GM19395 (cell line): ENCODE measurements at regions not wholly inside any gene's neighbourhood (a gene's known extent, or its start where the extent isn't known, plus 50 kb on each side); places are given as distances from the start of the nearest gene placed in this dataset.
"Not testable (repeated sequence)": the region's sequence is repeated elsewhere in the genome, so short reads cannot be mapped to it uniquely, and the experiment has no call there.

Experiments
- ATAC-seq: cut with Tn5 transposase; IDR thresholded peaks from one replicate; pipeline ENCODE4 v1.9.1; 2021; ENCODE audit warnings: mild to moderate bottlenecking, moderate library complexity; ENCODE audit not compliant: unreplicated experiment

DNA sequence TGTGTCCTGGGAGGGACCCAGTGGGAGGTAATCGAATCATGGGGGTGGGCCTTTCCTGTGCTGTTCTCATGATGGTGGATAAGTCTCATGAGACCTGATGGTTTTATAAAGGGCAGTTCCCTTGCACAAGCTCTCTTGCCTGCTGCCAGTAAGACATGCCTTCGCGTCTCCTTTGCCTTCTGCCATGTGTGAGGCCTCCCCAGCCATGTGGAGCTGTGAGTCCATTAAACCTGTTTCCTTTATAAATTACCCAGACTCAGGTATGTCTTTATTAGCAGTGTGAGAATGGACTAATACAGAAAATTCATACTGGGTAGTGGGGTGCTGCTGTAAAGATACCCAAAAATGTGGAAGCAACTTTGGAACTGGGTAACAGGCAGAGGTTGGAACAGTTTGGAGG lies 300.0 kb upstream of the ZFP42 start:
- ATAC-seq, result not testable (repeated sequence)

DNA sequence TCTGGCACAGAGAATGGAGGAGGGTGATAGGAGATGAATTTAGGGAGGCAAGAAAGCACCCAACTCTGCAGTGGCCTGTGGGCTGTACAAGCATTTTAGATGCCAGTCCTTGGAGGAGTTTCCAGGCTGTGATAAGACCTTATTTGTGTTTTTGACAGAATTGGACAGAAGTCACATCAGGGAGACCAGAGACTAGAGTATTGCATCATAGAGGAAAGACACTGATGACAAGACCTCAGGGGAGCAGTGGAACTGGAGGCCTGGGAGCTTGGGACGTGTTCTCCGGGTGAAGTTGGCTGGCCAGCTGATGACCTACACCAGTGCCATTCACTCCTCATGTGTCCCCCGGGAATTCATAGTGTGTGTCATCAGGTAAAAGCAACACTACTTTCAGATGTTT lies 284.0 kb upstream of the ZFP42 start:
- no peak for ATAC-seq

DNA sequence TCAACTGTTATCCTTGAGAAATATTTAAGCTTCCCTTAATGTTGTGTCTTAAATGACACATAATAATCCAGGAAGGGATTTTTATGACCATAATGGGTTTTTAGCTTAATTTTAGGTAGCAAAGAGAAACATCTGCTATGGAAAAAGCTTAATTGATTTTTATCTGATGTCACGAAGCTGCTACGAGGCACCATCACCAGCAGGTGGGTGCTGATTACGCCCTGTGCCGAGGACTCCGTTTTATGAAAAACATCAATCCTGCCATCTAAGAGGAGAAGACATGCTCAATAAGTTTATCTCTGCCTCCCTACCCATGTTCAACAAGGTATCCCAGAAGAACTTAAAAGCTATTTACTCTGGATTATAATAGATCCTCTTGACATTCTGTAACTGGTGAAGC lies 280.6 kb upstream of the ZFP42 start:
- ATAC-seq, result no peak

DNA sequence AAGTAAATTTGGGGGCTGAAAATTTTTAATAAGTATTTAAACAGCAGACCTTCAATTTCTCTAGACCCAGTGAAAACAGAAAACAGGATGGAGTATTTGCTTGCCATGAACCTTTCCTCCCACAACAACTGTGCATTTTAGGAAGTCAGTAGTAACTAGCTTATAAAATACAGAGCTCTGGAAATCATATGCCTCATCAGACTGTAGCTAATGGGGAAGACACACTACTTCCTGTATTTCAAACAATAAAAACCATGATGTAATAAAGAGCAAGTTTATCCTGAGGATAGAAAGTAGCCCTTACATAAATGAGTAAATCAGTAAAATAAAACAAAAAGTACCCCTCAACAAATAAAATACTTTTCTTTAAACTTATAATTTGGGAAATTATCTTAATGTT lies 280.1 kb upstream of the ZFP42 start:
- no peak for ATAC-seq

DNA sequence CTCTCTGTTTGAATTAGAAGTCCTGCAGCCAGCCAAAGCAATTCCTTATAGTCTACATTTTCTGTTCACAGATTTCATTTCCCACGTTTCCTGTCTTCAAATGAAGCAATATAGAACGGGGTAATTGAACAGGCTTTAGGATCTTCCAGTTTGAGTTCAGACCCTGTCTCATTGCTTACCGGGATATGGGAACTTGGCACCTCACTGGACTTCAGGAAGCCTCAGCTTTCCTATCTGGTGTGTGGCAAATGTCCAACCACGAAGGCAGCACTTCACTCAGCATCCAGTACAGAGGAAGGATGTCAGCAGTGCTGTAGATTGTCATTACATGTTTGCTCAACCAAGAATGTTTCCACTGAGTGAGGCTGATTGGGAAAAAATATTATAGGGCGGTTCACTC lies 271.1 kb upstream of the ZFP42 start:
- ATAC-seq, result no peak

DNA sequence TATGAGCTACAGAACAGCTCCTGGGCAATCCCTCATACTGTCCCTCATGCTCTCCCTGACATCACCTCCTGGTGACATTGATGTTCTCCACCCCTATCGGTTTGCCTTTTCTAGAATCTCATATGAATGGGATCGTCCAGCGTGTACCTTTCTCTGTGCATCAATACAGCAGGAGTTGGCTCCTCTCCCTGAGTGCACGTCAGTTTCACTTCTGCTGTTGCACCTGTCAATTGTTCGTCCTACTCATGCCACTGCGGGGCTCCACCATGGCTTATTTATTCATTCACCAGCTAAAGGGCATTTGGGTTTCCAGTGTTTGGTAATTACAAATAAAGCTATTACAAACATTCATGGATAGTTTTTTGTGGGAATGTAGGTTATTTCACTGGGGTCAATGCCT lies 269.1 kb upstream of the ZFP42 start:
- no peak for ATAC-seq

DNA sequence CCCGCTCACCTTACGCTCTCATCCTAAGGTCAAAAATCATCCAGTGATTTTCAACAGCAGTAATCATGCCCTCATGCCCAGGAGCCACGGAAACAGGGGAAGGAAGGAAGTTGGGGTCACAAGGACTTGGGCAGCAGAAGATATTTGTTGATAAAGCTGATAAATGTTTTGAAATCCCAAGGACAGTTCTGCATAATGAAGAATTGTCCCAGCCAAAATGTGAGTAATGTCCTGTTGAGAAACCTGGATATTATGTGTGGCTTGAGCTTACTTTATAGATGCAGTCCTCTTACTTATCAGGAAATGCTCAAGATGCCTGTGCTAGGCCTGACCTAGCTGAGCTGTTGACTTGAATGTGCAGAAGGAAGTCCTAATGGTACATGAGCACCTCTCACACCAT lies 263.0 kb upstream of the ZFP42 start:
- ATAC-seq, result no peak

DNA sequence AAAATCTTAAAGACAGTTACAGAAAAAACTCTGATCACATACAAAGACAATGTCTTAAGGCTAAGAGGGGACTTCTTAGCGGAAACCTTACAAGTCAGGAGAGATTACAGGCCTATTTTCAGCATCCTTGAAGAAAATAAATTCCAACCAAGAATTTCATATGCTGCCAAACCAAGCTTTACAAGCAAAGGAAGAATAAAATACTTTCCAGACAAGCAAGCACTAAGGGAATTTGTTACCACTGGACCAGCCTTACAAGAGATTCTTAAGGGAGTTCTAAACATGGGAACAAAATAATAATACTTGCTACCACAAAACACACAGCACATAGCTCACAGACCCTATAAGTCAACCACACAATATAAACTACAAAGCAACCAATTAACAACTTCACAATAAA lies 255.8 kb upstream of the ZFP42 start:
- no peak for ATAC-seq

DNA sequence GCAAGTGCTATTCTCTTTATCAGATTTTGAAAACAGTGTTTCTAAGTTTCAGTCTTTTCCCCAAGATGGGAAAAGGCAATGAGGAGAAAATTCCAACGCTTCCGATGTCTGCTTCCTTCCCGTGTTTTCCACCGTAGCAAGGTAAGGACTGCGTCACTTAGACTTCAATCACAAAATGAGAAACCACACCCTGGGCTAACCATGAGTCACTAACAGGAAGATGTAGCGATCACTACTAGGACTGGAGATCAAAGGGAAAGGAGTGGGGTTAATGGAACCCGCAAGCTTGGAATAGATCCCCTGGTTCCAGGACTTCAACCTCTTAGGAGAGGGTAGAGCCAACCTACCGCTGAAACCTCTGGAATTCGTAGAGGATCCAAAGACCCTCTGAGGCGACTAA lies 250.7 kb upstream of the ZFP42 start:
- no peak for ATAC-seq

DNA sequence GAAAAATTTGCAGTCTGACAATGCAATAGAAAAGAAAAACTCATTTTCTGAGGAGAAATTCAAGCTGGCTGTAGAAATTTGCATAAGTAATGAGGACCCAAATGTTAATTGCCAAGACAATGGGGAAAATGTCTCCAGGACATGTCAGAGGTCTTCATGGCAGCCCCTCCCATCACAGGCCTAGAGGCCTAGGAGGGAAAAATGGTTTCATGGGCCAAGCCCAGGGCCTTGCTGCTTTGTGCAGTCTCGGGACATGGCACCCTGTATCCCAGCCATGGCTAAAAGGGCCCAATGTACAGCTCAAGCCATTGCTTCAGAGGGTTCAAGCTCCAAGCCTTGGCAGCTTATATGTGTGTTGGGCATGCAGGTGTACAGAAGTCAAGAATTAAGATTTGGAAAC lies 244.9 kb upstream of the ZFP42 start:
- ATAC-seq, result not testable (repeated sequence)

DNA sequence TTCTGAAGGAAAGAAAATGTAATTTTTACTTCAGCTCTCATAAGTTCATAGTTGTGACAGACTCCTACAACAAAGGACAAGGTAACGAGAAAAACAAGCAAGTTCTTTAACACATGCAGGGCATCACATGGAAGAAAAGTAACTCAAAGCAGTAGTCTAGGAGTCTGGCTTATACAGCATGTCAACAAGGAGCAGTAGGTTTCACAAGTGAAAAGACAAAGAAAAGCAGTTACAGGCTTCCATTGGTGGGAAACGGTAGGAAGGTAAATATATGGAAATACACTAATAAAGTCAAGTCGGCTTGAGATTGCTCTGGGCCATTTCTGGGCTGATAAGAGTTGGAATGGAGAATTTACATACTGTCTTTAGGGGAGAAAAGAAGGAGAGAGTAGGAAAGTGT lies 228.4 kb upstream of the ZFP42 start:
- ATAC-seq, result no peak

DNA sequence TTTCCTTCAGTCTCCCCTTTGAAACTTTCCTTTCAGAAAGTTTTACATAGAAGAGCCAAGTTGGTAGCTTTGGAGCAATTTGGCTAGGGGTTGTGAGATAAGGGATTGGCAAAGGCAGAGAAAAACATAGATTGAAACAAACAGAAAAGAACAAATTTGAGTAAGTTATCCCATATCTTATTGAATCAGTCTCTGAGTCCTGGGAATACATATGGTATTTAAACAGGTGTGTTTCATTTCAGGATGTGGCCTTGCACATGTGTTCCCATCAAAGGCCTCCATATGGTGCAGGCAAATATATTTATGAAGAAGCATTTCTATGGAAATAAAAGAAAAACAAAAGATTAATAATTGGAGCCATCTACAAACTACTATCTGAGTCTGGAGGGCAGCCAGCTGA lies 227.9 kb upstream of the ZFP42 start:
- ATAC-seq, result no peak

DNA sequence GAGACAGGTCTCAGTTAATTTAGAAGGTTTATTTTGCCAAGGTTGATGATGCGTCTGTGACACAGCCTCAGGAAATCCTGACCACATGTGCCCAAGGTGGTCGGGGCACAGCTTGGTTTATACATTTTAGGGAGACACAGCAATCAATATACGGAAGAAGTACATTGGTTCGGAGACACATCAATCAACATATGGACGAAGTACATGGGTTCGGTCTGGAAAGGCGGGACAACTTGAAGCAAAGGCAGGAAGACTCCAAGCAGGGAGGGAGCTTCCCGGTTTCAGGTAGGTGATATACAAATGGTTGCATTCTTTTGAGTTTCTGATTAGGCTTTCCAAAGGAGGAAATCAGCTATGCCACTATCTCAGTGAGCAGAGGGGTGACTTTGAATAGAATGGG lies 225.2 kb upstream of the ZFP42 start:
- no peak for ATAC-seq

DNA sequence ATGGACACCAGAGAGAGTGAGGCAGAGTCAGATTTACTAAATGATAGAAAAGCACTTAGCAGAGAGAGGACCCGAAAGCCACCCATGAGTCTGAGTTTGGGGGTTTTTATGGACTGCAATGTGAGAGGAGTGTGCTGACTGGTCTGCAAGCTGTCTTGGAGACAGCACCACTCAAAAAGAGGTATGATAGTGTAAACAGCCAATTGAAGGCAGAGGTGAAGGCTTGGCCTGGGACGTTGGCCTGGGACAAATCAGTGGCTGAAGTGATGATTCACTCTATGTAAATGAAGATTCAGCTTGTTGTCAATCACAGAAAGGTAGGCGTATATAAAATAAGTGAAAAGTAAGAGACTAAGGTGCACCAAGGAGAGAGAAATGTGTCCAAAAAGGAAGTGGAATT lies 217.6 kb upstream of the ZFP42 start:
- ATAC-seq, result no peak

DNA sequence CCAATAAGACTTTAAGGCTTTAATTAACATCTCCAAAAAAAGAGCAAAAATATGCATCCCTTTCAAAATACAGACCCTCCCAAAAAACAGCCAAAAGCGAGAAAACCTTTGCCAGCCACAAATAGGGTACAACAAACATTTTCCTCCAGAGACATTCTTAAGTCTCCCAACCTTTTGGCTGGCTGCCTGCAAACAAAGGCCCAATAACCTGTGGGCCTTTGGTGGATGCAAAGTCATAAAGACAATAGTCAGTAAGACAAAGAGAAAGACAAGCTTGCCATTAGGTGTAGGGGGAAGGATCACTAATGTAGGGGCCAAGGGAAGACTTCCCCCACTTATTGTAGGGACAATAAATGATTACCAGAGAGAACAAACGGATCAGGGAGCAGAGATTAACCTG lies 215.5 kb upstream of the ZFP42 start:
- no peak for ATAC-seq

DNA sequence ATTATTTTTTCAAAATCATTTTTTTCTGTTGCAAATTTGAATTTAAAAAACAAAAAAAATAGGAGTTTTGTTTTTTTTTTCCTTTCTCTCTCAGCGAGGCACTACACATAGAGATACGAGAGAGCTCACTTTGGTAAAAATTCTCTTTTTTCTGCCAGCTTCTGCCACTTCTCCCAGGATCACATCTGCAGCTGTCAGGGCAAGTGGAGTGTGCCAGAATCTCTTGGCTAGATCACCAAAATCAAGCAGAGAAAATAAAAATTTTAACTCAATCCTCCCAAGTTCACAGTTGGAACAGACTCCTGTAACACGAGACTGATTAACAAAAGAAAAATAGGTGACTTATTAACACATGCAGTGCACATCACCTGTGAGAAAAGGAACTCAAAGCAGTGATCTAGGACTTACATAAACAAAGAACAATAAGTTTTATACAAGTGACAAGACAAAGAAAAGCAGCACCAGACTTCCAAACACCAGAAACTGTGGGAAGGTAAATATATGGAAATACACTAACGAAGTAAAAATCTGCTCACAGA lies 213.2 kb upstream of the ZFP42 start:
- ATAC-seq, result no peak

DNA sequence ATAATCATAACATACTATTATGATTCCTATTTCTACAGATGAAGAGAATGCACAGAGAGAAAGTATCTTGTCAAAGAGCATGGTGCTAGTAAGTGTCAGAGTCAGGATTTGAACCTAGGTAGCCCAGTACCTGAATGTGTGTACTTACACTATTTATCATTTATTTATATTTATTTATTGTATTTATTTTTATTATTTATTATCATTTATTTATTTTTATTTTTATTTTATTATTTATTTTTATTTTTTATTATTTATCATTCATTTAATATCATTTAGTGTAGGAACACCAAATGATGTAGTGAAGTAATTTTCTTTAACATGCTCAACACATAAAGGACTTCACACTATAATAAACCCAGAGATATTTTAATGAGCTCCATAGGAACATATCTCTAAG lies 209.4 kb upstream of the ZFP42 start:
- ATAC-seq, result no peak

DNA sequence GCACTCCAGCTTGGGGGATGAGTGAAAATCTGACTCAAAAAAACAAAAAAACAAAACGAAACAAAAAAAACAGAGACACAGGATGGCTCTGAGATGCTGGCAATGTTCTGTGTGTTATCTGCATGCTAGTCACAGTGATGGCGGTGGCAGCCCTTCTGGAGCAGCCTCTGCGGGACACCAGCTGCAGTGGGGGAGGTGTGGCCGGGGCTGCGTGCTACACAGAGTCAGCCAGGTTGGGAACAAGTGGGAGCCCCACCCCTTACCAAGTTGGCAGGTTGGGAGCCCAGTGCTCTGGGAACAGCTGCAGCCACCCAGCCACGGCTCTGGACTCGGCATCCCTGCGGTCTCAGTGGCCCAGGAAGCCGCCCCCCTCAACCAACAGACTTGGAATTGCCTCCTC lies 206.5 kb upstream of the ZFP42 start:
- no peak for ATAC-seq

DNA sequence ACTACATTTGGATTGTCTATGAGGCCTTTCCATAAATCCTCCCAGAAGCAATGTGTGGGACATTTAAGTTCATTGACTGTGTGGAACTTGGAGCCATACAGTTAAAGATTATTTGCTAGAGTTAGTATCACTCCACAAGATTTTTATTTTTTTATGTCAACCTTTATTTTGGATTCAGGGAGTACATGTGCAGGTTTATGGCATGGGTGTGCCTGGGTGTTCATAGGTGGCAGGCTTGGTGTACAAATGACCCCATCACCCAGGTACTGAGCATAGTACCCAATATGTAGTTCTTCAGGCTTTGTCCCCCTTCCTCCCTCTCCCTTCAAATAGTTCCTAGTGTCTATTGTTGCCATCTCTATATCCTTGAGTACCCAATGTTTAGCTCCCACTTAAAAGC lies 199.8 kb upstream of the ZFP42 start:
- ATAC-seq, result no peak

DNA sequence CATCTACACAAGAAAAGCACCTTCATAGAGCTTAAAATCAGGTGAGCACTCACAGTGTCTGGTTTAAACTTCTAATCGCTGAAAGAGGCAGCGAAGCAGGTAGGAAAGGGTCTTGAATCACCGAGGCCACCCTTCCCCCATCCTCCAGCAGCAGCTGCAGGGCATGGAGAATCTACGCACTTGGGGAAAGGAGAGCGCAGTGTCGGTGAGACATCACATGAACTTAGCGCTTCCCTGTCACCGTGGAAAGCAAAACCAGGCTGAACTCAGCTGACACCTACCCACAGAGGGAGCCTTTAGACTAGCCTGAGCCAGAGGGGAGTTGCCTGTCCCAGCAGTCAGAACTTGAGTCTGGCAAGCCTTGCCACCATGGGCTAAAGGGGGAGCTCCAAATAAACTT lies 197.2 kb upstream of the ZFP42 start:
- no peak for ATAC-seq

DNA sequence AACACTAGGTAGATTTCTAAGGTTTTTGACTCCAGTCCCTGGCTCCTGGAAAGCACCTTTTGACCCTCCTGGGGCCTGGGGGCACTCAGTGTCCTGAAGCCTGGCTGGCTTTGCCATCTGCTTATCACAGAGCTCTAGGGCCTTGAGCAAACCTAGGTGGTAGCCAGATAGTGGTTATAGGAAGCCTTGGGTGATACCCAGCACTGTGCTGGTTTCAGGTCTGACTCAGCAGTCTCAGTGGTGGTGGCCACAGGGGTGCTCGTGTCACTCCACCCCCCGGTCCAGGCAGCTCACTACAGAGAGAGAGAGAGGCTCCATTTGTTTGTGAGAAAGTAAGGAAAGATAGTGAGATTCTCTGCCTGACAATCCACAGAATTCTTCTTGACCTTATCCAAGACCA lies 195.8 kb upstream of the ZFP42 start:
- ATAC-seq, result no peak

DNA sequence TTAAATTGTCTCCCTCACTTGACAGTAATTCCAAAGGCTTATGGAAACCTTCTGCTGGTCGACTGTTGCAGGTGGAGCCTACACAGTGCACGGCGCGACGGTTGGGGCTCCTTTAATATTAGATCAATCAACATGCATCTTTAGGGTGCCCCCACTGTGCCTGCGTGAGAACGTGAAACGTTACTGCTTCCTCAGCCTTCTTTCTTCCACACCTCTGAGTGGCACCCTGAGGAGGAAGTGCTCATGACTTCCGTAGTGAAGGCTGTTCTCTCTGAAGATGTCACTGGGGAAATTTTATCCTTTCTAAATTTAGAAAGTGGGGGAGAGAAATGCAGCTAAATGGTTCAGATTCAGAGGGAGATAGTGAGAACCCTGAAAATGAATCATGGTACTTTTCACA lies 184.0 kb upstream of the ZFP42 start:
- no peak for ATAC-seq

DNA sequence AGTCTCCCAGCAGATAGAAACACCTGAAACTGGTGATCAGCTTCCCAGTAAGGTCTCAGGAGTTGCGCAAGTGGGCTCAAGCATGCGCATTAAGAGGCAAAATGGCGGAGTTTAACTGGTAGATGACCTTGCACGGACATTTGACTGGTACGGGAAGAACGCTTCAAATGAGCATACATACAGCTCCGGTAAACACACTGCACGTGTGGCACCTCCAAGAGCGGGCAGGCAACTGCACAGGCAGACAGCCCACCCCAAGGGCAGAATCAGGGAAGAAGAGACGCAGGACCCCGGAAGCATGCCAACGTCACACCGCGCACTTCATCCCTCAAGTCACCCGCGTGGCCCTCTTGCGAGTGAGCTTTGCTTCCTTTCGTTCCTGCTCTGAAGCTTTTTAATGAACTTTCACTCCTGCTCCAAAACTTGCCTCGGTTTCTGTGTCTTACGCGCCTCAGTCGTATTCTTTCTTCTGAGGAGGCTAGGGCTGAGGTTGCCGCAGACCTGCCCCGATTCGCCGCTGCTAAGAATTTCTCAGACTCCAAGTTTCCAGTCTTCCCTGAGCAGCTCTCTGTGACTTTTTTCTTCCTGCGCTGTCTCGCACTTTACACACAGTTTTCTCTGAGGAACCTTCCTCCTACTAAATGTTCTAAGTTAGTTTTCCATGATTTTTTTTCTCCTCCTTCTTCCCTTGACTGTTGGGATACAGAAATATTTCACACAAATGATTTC lies 180.7 kb upstream of the ZFP42 start:
- no peak for ATAC-seq
